Ishikawa (cell line): ENCODE measurements at regions not wholly inside any gene's neighbourhood (a gene's known extent, or its start where the extent isn't known, plus 50 kb on each side); places are given as distances from the start of the nearest gene placed in this dataset.

Experiments
- CEBPB ChIP-seq: IDR thresholded peaks from 2 replicates; pipeline ENCODE4 v1.6.1; 2012
- CREB1 ChIP-seq: IDR thresholded peaks from 2 replicates; pipeline ENCODE4 v1.6.1; 2012; ENCODE audit warnings: low read depth
- EGR1 ChIP-seq: IDR thresholded peaks from 2 replicates; pipeline ENCODE4 v1.6.1; 2012
- EP300 ChIP-seq: IDR thresholded peaks from 2 replicates; pipeline ENCODE4 v1.6.1; 2012; ENCODE audit warnings: borderline replicate concordance
- FOXM1 ChIP-seq: IDR thresholded peaks from 2 replicates; pipeline ENCODE4 v1.6.1; 2012; ENCODE audit warnings: low read depth, borderline replicate concordance
- NFIC ChIP-seq: IDR thresholded peaks from 2 replicates; pipeline ENCODE4 v1.6.1; 2012
- RAD21 ChIP-seq: IDR thresholded peaks from 2 replicates; pipeline ENCODE4 v1.6.1; 2012; ENCODE audit warnings: low read depth
- TAF1 ChIP-seq: IDR thresholded peaks from 2 replicates; pipeline ENCODE4 v1.6.1; 2012; ENCODE audit warnings: low read depth, mild to moderate bottlenecking
- TCF12 ChIP-seq: IDR thresholded peaks from 2 replicates; pipeline ENCODE4 v1.6.1; 2012; ENCODE audit warnings: low read depth
- TEAD4 ChIP-seq: IDR thresholded peaks from 2 replicates; pipeline ENCODE4 v1.6.1; 2012
- YY1 ChIP-seq: IDR thresholded peaks from 2 replicates; pipeline ENCODE4 v1.6.1; 2012; ENCODE audit warnings: low read depth
- TF ChIP-seq, protein P1 (sequence below): IDR thresholded peaks from 2 replicates; pipeline ENCODE4 v1.6.1; 2012; ENCODE audit warnings: low read depth, mild to moderate bottlenecking
- TF ChIP-seq, protein P2 (sequence below): IDR thresholded peaks from 2 replicates; pipeline ENCODE4 v1.6.1; 2012
- TF ChIP-seq, protein P3 (sequence below): IDR thresholded peaks from 2 replicates; pipeline ENCODE4 v1.6.1; 2012

DNA sequence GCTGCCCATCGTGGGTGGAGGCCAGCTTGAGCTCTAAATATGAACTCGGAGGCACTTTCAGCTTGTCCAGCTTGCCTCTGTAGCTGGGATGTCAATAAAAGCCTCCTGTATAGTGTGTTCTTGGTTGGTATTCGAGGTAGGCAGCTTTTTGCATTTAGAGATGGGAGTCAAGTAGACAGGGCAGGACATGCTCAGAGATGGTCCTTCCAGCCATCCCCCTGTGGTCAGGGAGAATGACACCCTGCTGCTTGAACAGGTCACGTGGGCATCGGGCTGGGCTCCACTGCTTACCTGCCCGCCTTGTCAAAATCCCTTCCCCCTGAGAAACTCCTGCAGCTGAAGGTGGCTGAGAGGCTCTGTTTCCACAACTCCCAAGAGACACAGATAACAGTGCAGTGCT is 302.5 kb downstream of the ZNF536 start:
- no peak for TF ChIP-seq CEBPB
- TF ChIP-seq TCF12, result no peak
- TF ChIP-seq, protein P1, sequence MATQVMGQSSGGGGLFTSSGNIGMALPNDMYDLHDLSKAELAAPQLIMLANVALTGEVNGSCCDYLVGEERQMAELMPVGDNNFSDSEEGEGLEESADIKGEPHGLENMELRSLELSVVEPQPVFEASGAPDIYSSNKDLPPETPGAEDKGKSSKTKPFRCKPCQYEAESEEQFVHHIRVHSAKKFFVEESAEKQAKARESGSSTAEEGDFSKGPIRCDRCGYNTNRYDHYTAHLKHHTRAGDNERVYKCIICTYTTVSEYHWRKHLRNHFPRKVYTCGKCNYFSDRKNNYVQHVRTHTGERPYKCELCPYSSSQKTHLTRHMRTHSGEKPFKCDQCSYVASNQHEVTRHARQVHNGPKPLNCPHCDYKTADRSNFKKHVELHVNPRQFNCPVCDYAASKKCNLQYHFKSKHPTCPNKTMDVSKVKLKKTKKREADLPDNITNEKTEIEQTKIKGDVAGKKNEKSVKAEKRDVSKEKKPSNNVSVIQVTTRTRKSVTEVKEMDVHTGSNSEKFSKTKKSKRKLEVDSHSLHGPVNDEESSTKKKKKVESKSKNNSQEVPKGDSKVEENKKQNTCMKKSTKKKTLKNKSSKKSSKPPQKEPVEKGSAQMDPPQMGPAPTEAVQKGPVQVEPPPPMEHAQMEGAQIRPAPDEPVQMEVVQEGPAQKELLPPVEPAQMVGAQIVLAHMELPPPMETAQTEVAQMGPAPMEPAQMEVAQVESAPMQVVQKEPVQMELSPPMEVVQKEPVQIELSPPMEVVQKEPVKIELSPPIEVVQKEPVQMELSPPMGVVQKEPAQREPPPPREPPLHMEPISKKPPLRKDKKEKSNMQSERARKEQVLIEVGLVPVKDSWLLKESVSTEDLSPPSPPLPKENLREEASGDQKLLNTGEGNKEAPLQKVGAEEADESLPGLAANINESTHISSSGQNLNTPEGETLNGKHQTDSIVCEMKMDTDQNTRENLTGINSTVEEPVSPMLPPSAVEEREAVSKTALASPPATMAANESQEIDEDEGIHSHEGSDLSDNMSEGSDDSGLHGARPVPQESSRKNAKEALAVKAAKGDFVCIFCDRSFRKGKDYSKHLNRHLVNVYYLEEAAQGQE, result no peak
- TF ChIP-seq CREB1, result no peak
- no peak for TF ChIP-seq TAF1
- TF ChIP-seq EP300, result no peak
- TF ChIP-seq YY1, result no peak
- no peak for TF ChIP-seq TEAD4
- TF ChIP-seq RAD21, result no peak
- no peak for TF ChIP-seq FOXM1
- no peak for TF ChIP-seq EGR1
- TF ChIP-seq, protein P2, sequence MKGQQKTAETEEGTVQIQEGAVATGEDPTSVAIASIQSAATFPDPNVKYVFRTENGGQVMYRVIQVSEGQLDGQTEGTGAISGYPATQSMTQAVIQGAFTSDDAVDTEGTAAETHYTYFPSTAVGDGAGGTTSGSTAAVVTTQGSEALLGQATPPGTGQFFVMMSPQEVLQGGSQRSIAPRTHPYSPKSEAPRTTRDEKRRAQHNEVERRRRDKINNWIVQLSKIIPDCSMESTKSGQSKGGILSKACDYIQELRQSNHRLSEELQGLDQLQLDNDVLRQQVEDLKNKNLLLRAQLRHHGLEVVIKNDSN, result 0 out of 2 replicates have a peak, but pooled peaks have one; percentile 34
- TF ChIP-seq, protein P3, sequence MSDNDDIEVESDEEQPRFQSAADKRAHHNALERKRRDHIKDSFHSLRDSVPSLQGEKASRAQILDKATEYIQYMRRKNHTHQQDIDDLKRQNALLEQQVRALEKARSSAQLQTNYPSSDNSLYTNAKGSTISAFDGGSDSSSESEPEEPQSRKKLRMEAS, result no peak
- no peak for TF ChIP-seq NFIC
